ENCODE measurements at regions not wholly inside any gene's neighbourhood (a gene's known extent, or its start where the extent isn't known, plus 50 kb on each side); places are given as distances from the start of the nearest gene placed in this dataset.
"Not testable (repeated sequence)": the region's sequence is repeated elsewhere in the genome, so short reads cannot be mapped to it uniquely, and the experiment has no call there.

DNA sequence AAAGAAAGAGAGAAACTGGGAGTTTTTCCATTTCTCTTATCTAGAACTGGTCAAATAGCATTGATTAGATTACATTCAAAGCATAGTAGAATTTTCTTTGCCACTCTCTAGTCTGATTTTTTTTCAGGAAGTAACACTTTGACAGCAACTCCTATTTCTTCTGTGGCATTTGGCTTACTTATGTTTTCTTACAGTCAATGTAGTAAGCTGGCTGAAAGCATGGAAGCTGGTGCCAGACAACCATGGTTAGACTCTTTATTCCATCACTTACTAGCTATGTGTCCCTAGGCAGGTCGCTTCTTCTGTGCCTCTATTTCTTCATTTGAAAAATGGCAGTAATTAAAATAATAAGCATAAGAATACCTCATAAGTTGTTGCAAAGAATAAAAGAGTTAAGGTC lies 54.2 kb upstream of the OPRM1 start:
- no peak for DNase-seq

DNA sequence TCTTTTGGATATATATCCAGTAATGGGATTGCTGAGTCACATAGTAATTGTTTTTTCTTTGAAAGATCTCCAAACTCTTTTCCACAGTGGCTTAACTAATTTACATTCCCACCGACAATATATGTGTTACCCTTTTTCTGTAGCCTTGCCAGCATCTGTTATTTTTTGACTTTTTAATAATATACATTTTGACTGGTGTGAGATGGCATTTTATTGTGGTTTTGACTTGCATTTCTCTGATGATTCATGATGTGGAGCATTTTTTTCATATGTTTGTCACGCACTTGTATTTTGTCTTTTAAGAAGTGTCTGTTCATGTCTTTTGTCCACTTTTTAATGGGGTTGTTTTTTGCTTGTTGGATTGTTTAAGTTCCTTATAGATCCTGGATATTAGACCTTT lies 58.9 kb upstream of the OPRM1 start:
- DNase-seq, result no peak

DNA sequence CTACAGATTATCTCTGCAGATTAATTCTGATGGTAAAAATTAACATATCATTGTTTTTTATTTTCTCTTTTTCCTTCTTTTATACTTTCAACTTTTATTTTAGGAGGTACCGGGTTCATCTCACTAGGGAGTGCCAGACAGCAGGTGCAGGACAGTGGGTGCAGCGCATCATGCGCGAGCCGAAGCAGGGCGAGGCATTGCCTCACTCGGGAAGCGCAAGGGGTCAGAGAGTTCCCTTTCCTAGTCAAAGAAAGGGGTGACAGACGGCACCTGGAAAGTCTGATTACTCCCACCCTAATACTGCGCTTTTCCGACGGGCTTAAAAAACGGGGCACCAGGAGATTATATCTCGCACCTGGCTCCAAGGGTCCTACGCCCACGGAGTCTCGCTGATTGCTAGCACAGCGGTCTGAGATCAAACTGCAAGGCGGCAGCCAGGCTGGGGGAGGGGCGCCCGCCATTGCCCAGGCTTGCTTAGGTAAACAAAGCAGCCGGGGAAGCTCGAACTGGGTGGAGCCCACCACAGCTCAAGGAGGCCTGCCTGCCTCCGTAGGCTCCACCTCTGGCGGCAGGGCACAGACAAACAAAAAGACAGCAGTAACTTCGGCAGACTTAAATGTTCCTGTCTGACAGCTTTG lies 60.0 kb upstream of the OPRM1 start:
- DNase-seq, result not testable (repeated sequence)

DNA sequence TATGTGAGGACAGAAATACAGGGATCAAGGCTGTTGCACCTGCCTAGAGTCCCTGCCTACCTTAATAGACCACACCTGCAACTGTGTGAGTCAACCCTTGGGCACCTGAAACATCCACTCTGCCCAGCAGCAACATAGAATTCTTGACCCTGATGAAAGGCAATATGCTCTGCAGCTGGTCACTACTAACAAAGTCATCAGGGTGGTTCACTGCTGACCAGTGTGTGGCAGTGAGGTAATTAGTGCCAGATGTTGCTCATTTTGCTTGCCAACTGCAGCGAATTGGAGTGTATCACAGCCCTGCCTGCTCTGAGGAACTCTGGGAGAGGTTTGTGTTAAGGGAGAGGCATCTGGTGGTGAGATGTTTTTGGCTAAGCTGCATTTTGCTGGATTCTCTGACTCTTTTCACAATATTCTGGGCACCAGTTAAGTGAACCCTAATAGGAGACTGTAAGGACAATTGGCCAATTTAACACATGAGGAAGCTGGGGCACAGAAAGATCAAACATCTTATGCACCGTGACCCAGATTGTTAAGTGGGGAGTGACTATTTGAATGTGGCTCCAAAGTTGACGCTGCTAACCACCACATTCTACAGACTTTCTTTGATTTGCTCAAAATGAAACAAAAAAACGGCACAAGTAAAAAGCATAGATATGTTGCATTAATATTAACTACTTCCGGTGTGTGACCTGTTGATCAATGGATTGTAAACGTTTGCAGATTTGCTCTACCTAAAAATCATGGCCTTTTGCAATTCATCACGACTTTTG lies 61.9 kb upstream of the OPRM1 start:
- peak in 1 of 5 experiments; percentile 34 for DNase-seq

DNA sequence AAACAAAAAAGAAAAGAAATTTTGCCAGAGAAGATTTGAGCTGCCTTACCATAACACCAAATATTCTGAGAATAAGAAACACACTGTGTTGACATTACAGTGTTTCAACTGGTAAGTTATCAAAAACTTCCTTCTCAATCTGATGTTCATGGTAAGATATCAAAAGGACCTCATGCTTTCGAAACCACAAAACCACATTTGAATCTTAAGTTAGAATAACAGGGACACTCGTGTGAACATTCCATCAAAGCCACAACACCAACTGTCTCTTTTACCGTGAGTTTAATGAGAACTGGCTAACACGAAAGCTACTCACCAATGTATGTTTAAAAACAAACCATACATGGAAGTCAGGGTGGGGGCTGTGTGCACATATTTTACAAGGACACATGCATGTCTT lies 73.0 kb upstream of the OPRM1 start:
- peak in 1 of 5 experiments; percentile 30 for DNase-seq

DNA sequence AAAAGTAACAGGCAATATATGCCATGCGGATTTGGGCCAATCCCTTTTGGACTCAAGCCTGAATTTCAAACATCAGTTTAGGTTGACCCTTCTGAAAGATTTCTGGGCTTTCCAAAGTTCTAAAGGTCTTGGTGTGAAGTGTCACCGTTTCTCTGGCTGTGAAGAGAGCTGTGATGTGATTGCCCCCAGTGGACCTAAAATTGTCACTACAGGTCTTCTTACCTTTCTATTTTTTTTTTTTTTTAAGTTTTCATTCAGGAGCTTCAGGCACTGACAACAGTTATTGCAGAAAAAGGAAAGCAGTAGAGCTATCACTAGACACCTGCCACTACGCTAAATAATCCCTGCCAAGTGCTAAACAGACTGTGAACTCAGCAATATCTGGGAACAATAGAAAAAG lies 75.7 kb upstream of the OPRM1 start:
- DNase-seq, result no peak

DNA sequence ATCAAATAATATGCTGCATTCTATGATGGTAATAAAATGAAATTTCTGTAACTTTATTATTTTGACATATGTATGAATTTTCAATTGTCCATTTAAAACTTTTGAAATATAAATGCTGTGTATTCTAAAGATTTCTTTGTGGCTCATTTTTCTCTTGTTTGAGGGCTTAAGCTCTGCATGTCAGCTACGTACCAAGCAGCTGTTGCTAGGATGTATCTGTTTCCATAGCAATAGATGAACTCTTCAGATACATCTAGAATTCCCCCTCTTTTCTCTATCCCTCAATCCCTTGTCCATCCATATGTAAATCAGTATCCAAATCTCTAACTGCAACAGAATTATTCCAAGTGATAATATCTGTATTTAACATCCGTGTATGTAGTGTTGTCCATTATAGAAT lies 76.5 kb upstream of the OPRM1 start:
- DNase-seq, result no peak

DNA sequence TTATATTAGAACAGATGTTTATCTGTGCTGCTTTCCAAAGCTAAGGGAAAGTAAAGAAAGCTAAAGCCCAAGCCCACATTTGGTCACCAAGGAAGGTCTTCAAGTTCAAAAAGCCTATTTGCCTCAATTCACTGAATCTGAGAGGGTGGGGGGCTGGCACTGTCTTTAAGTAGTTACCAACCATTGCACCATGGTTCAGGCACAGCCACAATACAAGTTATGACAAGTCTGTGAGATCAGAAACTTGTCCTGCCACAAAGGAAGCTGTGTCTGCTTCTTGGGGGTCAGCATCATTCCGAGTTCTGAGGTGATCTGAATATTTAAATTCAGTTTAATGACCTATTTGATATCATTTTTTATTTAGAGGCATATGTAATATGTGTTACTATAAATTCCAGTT lies 78.3 kb upstream of the OPRM1 start:
- DNase-seq, result no peak

DNA sequence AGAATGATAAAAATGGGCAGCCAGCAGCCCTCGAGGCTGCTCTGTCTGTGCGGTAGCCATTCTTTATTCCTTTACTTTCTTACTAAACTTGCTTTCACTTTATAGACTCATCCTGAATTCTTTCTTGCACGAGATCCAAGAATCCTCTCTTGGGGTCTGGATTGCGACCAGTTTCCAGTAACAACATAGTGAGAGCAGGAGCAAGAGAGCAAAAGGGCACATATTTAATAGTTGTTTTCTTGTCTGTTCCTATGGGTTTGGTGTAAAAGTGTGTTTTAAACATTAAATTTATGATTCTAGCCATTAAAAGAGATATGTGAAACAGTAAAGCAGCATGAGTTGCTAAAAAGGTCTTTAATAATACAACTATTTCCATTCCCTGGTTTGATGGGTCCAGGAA lies 78.8 kb upstream of the OPRM1 start:
- no peak for DNase-seq

DNA sequence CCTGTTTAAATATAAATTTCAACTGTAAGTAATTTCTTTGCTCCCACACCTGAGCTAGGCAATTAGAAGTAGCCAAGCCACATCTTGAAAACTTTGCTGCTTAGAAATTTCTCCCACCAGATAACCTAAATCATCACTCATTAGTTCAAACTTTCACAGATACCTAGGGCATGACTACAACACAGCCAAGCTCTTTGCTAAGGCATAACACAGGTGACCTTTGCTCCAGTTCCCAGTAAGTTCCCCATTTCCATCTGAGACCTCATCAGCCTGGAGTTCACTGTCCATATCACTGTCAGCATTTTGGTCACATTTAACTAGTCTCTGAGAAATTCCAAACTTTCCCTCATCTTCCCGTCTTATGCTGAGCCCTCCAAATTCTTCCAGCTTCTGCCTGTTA lies 79.8 kb upstream of the OPRM1 start:
- no peak for DNase-seq

DNA sequence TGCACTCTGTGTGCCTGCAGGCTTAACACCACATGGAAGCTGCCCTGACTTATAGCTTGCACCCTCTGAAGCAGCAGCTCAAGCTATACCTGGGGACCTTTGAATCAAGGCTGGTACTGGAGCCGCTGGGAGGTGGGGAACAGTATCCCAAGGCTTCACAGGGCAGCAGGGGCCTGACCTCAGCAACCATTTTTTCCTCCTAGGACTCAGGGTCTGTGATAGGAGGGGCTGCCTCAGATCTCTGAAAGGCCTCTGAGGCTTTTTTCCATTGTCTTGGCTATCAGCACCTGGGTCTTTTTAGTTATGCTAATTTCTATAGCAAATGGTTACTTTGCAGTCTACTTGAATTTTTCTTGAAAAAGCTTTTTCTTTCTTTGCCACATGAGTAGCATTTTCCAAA lies 80.2 kb upstream of the OPRM1 start:
- DNase-seq, result no peak

DNA sequence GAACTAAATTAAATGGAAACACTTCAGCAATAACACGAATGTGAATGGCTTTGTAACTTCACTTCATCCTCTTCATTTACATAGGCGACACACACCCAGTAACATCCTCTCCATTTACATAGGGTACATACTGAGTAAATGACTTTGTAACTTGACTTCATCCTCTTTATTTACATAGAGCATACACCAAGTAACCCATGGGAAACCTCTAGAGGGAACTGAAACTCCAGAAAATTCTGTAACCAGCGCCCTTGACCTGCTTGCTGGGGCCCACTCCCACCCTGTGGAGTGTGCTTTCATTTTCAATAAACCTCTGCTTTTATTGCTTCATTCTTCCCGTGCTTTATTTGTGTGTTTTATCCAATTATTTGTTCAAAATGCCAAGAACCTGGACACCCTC lies 81.6 kb upstream of the OPRM1 start:
- no peak for DNase-seq

DNA sequence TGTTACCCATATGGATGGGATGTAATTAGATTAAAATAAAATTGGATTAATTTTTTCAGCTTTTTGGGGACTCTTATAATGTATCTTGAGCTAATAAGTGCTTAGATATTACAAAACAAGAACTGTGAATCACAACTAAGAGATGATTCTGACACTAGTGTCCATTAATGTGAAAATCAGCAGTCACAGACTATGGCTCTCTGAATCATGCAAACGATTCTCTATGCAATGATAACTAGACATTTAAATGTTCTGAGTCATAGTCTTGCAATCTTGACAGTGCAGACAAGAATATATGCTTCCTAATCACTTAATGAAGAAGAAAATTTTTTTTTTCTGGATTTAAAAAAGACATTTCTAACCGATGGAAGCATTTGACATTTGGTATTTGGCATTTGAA lies 82.2 kb upstream of the OPRM1 start:
- DNase-seq, result no peak

DNA sequence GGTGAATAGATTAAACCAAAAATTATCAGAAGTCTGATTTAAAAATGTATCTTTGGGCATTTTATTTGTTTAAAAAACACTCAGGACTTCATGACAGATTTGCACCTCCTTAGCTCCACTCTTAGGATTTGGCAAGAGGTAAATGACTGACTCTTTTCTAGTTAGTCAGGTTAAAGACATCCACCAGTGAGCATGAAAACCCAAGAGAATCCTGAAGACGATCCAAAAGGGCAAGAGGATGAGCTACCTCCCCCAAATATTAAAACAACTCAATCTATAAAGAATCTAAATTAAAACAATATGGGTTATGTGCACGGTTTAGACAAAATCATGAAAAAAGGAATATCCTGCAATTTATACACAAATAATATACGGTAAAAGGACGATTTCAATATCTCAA lies 89.4 kb upstream of the OPRM1 start:
- no peak for DNase-seq

DNA sequence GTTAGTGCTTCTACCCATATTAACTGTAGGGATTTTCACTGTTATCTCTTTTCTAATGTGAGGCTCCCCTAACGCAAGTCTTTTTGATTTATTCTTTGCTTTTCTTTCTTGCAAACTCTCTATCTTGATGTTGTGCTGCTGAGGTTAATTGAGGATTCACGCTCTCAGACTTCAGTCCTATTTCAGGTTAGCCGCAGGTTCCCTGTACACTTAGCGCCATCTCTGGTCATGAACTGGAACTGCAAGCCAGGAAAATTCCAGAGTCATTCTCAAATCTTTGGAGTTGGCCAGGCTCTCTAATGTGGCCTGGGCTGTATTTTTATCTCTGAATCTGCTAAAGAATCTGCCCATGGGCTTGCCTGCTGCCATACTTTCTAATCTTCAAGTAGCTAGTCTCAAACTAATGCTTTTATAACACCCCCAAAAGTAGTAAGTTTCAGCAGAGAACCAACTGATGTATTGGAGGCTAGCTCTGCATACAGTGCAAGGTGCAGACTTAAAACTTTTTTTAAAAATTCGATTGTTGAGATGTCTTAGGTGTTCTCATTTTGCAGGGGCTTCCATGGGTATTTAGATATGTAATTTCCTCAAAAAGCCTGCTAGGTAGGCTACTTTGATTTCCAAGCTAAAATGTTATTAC lies 91.1 kb upstream of the OPRM1 start:
- peak in 1 of 5 experiments; percentile 8 for DNase-seq

DNA sequence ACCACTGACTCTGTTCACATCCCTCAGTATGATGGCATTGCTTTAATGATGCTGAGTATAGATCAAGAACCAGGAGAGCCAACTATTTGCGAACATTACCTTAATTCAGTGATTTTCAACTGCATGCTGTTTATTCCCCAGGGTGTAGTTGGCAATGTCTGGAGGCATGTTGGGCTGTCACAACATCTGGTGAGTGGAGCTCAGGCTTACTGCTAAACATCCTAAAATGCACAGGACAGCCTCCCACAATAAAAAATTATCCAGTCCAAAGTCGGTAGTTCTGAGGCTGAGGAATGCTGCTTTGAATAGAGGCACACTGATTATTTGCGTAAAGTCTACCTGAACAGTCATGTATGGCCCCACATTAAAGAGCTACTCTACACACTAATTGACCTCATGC lies 94.8 kb upstream of the OPRM1 start:
- DNase-seq, result no peak

DNA sequence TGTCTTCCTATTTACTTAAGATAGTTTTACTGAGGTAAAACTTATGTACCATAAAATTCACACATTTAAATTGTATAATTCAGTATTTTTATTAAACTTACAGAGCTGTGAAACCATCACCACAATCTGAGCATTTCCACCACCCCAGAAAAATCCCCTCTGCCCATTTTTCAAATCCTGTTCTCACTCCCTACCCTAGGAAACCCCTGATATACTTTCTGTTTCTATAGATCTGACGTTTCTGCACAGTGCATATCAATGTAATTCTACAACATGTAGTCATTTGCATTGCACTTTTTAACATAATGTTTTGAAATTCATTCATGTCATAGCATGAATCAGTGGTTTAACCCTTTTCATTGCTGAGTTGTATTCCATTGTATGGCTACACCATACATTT lies 96.7 kb upstream of the OPRM1 start:
- no peak for DNase-seq

DNA sequence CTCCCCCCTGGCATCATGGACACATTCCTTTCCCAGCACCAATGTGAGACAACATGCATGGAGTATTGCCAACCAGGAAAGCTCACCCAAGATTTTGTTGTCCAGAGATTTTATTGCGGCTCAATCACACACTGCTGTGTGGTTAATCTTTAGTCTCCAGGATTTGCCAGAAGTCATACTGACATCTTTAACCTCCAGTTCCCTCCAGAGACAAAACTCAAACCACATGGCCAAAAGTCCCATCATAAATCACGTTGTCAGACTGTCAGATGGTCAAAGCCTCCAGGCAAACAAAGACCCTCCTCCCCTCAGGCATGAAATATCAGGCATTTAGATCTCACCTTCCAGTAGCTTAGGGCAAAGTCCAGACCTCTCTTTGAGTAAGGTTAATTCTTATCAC lies 97.3 kb upstream of the OPRM1 start:
- no peak for DNase-seq

DNA sequence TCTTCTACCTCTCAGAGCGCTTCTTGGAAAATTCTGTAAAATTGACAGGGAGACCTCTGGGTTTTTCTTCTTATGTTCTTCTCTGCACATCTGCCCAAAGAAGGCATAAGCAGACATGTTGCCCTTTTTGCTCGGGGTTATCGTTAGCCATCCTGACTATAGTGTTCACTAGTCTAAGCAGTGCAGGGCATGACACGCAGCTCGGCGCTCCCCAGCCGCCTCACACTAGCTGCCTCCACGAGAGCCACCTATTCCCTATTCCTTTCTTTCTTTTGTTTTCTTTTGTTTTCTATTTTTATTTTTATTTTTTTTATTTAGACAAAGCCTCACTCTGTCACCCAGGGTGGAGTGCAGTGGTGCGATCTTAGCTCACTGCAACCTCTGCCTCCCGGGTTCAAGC lies 100.2 kb upstream of the OPRM1 start:
- DNase-seq, result no peak

DNA sequence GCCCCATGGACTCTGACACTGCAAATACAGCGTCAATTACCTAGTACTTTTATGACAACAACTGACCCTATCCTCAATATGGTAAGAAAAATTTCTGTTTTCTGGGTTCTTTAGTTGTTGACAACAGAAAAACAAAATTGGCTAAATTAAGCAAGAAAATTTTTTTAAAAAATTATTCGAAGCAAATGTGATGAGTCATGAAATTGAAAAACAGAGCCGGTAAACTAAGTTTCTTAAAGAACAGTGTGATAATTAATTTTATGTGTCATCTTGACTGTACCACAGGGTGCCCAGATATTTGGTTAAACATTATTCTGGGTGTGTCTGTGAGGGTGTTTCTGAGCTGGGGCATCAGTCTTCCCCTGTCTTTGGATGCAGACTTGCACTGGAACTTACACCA lies 107.6 kb upstream of the OPRM1 start:
- DNase-seq, result no peak

DNA sequence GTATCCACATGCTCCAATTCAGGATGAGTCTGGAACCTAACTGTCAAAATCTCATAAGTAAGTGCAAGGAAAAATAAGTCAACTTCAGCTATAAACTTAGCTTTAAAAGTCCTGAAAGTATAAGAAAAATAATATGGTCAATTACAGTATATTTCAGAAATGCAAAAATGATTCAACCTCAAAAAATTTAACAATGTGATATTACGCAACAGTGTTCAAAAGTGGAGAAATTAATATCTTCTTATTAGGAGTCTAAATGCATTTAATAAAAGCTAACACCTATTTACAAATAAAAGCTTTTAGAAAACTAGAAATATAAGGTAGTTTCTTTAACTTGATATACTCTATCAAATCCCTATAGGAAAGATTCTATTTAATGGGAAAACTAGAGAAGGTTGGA lies 111.2 kb upstream of the OPRM1 start:
- no peak for DNase-seq

DNA sequence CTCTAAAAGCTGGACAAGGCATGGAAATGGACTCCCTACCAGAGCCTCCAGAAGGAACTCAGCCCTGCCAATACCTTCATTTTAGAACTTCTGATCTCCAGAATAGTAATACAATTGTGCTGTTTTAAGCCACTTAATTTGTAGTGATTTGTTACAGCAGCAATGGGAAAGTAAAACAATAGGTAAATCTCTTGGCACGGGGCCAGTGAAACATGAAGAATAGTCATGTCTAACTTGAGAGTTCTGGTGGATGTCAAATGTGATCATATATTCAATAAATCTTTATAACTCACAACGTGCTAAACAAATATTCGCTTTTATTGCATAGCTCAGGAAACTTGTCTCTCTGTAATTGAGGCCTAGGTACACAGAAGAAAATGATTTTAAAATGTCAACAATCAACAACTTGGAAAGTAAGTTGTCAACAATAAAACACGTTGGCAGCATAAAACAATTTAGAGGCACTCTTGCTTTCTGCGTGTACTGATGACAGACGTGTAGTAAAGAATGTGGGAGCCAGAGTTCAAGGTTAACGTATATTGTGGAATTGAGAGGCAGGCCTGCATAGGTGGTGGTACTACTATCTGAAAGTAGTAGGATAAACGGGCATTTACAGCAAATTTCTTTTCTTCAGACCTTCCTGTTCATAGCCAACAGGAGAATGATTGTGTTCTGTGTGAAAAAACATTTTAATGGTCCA lies 140.5 kb upstream of the OPRM1 start:
- DNase-seq, result no peak

DNA sequence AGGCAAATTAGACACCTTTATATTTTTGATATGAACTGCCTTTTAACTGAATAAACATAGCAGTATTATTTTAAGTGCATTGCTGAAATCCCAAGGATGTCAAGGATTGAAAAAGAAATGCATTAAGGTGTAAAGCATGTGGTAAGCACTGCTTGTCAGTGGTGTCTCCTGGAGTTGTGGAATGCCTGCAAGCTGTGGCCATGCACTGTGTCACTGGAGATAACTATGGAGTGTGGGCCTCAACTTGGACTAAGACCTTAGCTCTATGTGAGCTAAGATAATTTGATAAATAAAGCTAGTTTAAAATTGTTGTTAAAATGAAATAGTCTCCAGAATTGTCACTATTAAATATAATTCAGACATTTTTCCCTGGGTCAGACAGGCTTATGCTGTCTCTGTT lies 156.6 kb upstream of the OPRM1 start:
- DNase-seq, result no peak

DNA sequence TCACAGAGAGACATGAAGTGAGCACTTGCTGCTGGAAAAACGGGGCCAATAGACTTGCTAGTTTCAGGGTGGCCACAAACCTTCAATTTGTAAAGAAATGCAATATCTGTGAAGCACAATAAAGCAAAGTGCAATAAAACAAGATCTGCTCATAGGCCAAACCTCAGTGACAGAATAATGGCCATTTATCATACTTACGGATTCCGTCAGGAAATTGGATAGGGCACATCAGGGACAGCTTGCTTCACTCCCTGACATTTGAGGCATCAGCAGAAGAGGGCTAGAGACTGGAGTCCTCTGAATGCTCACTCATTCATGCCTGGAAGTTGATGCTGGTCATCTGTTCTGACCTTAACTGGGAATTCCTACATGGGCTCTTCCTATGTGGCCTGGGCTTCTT lies 165.5 kb upstream of the OPRM1 start:
- no peak for DNase-seq
